ENCODE measurements at regions not wholly inside any gene's neighbourhood (a gene's known extent, or its start where the extent isn't known, plus 50 kb on each side); places are given as distances from the start of the nearest gene placed in this dataset.
A peak's percentile ranks its signal among the peaks of the same experiment; 100 is the strongest.
"Not testable (repeated sequence)": the region's sequence is repeated elsewhere in the genome, so short reads cannot be mapped to it uniquely, and the experiment has no call there.

DNA sequence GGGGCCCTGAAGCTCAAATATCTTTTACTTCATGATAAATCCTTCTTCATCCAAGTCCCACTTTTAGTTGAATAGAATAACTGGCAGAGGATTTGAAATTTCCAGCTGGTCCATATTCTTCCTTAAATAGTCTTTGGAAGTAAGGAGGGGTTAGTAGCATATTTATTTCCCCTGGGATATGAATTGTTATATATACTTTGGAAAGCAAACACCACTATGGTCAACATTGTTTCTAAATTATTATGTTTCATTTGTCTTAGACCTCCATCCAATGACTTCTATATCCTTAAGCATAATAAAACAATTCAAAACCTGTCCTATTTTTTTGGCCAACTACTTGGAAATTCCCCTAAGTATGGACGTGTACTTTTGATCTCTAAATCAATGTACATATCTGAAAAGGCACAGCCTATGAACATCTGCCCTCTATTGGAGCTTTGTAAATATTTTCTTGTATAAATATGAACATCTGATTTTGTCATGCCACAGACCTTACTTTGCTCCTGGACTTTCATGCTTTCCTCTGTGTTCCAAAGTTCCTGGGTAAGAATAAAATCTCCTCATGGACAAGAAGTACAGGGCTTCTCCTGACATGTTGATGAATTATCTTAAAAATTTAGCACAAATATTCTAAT is 1212.0 kb downstream of the GALC start:
- DNase-seq = no peak
- no peak for TF ChIP-seq POLR2A (IDR thresholded peaks at IDR 0.05)
- TF ChIP-seq, protein P1, sequence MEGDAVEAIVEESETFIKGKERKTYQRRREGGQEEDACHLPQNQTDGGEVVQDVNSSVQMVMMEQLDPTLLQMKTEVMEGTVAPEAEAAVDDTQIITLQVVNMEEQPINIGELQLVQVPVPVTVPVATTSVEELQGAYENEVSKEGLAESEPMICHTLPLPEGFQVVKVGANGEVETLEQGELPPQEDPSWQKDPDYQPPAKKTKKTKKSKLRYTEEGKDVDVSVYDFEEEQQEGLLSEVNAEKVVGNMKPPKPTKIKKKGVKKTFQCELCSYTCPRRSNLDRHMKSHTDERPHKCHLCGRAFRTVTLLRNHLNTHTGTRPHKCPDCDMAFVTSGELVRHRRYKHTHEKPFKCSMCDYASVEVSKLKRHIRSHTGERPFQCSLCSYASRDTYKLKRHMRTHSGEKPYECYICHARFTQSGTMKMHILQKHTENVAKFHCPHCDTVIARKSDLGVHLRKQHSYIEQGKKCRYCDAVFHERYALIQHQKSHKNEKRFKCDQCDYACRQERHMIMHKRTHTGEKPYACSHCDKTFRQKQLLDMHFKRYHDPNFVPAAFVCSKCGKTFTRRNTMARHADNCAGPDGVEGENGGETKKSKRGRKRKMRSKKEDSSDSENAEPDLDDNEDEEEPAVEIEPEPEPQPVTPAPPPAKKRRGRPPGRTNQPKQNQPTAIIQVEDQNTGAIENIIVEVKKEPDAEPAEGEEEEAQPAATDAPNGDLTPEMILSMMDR (IDR thresholded peaks at IDR 0.05) = no peak
- 17 to 20% methylated on average over 1 of the region's 1 CpG for WGBS, 2 donors

DNA sequence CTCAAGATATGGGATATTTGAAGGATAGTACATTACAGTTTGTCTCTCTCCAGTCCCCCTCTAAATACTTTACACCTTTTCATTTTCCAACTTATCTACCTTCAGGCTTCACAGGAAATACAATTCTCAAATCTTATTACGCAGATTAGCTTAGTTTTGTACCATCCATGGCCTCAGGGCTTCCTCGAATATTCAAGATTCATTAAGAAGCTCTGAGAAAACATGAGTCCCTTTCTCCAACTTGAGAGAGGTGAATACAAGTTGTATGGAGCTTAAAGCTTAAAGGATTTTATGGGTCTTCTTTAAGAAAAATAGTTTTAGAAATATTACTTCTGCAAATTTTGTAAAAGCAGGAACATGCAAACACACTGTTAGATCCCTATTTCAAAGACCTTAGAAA is 1212.5 kb downstream of the GALC start:
- no peak overlapping the region for H3K27ac ChIP-seq
- TF ChIP-seq, protein P1 (IDR thresholded peaks at IDR 0.05) = no peak
- TF ChIP-seq POLR2A (IDR thresholded peaks at IDR 0.05) = no peak
- DNase-seq = no peak
- peaks cover 19% of the 10 kb centered on the region for H3K4me1 ChIP-seq
- no peak for ATAC-seq
- H3K36me3 ChIP-seq (replicated peaks in 1 of 2; ENCODE audit: insufficient read depth in 1 of 2, low read depth in 2 of 2) = no peaks in the 10 kb centered on the region
- no peaks in the 10 kb centered on the region for H3K27me3 ChIP-seq
- intact Hi-C loops (cut with DNase I) = no loop called here
- no peak overlapping the region for H3K4me3 ChIP-seq
- WGBS, 2 donors = 41 to 97% methylated on average over 2 of the region's 2 CpGs
- no peaks in the 10 kb centered on the region for H3K9me3 ChIP-seq

More for the DNA sequence above, 1212.0 kb downstream of the GALC start:
- Histone ChIP-seq H3K4me1 (peaks cover 19% of the 10 kb centered on the region), H3K4me3 (no peak overlapping the region), H3K27ac (no peak overlapping the region), H3K36me3 (replicated peaks in 1 of 2; ENCODE audit: insufficient read depth in 1 of 2, low read depth in 2 of 2) (no peaks in the 10 kb centered on the region), H3K9me3 (no peaks in the 10 kb centered on the region), H3K27me3 (no peaks in the 10 kb centered on the region)
- ATAC-seq = no peak
- intact Hi-C loops (cut with DNase I) = no loop called here

DNA sequence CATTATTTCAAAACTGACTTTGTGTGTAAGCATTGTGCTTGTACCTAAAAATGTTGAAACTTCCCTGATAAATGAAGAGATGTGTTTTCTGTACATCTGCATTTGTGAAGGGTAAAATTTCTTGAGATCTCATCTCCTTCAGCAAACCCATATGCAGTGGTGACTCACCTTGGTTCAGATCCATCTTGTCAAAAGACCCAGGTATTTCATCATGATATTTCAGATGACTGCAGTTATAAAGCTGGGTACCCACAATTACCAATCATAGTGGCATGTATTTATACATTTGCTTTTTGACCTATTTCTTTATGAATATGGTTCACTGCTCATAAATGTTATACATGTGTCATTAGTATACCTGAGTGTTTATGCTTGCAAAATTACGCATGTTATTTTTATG is 1213.6 kb downstream of the GALC start:
- H3K9me3 ChIP-seq = no peaks in the 10 kb centered on the region
- intact Hi-C loops (cut with DNase I) = no loop called here

DNA sequence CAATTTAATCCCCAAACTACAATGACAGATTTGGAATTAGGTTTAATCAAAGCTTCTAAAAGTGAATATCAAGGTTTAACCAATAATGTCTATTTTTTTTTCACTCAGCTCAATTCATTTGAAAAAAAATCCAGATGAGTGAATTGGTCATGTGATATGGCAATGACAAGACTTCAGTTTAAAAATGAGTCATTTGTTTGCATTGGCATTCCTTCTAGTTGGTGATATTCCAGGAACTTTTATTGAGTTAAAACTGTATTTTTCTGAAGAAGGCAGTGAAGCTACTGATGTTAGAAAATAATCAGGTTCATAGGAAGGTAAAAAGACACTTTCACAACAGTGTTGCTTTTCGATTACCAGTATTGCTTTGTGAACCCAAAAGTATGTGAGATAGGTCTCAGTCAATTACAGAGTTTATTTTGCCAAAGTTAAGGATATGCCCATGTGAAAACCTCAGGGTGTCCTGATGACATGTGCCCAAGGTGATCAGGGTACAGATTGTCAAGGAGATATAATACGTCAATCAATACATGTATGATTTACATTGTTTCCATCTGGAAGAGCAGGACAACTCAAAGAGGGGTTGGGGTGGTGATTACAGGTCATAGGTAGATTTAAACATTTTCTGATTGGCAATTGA is 1214.9 kb downstream of the GALC start:
- Histone ChIP-seq H3K4me3 (no peak overlapping the region), H3K36me3 (replicated peaks in 1 of 2; ENCODE audit: insufficient read depth in 1 of 2, low read depth in 2 of 2) (no peaks in the 10 kb centered on the region), H3K4me1 (peaks cover 19% of the 10 kb centered on the region), H3K27me3 (no peaks in the 10 kb centered on the region), H3K9me3 (no peaks in the 10 kb centered on the region), H3K27ac (peak overlapping the region in 2 of 4 donors; percentile 41 to 44)
- ATAC-seq (peak; percentile 89), DNase-seq (no peak)
- intact Hi-C loops (cut with DNase I) = no loop called here
- TF ChIP-seq, protein P1 (IDR thresholded peaks at IDR 0.05) = no peak
- TF ChIP-seq POLR2A (IDR thresholded peaks at IDR 0.05) = no peak
- 20 to 40% methylated on average over 2 of the region's 2 CpGs for WGBS, 2 donors

More for the DNA sequence above, 1213.6 kb downstream of the GALC start:
- Histone ChIP-seq H3K27me3 (no peaks in the 10 kb centered on the region), H3K4me1 (peaks cover 19% of the 10 kb centered on the region), H3K4me3 (no peak overlapping the region), H3K27ac (no peak overlapping the region), H3K36me3 (replicated peaks in 1 of 2; ENCODE audit: insufficient read depth in 1 of 2, low read depth in 2 of 2) (no peaks in the 10 kb centered on the region)
- ATAC-seq = no peak
- TF ChIP-seq, protein P1 (IDR thresholded peaks at IDR 0.05) = no peak
- no peak for TF ChIP-seq POLR2A (IDR thresholded peaks at IDR 0.05)
- WGBS, 2 donors = 93 to 94% methylated on average over 1 of the region's 1 CpG
- no peak for DNase-seq

DNA sequence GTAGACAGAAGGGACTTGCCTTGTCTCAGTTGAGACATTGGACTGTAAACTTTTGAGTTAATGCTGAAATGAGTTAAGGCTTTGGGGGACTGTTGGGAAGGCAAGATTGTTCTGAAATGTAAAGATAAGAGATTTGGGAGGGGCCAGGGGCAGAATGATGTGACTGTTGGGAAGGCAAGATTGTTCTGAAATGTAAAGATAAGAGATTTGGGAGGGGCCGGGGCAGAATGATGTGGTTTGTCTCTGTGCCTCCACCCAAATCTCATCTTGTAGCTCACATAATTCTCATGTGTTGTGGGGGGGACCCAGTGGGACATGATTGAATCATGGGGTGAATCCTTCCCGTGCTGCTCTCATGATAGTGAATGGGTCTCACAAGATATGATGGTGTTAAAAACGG is 1217.1 kb downstream of the GALC start:
- H3K9me3 ChIP-seq; H3K4me3 ChIP-seq; DNase-seq; intact Hi-C loops (cut with DNase I); H3K36me3 ChIP-seq (replicated peaks in 1 of 2; ENCODE audit: insufficient read depth in 1 of 2, low read depth in 2 of 2); H3K27ac ChIP-seq; ATAC-seq; H3K27me3 ChIP-seq: not testable (repeated sequence)
- peaks cover 14% of the 10 kb centered on the region for H3K4me1 ChIP-seq
- 87 to 88% methylated on average over 3 of the region's 3 CpGs for WGBS, 2 donors

Data from body of pancreas (tissue), 4 donors.